Caco-2 (cell line): ENCODE measurements at regions not wholly inside any gene's neighbourhood (a gene's known extent, or its start where the extent isn't known, plus 50 kb on each side); places are given as distances from the start of the nearest gene placed in this dataset.

Experiments
- BruUV-seq: library from RNA; stranded (reverse); fragments of 400-500 nt; replicated peaks from 2 replicates; lab custom pipeline; 2021; lab: Mats Ljungman, UMichigan
- CTCF ChIA-PET: fragments of 300-600 bp; sonication (Branson Sonifier 250); formaldehyde crosslinking; loops from one replicate; lab custom pipeline; 2022; ENCODE audit warnings: antibody characterized with exemption; lab: Charles Lee
- POLR2A ChIA-PET: fragments of 300-600 bp; sonication (Branson Sonifier 250); formaldehyde crosslinking; loops from one replicate; lab custom pipeline; 2022; ENCODE audit warnings: antibody characterized with exemption; lab: Charles Lee
- DNase-seq, 2 experiments: peaks; one replicate each; pipeline versions ENCODE4 v3.0.0 to v3.0.0-alpha.2; 2020 to 2022
- H3K27me3 ChIP-seq: replicated peaks from 2 replicates; pipeline ENCODE4 v1.6.0; 2011; ENCODE audit warnings: low read length; ENCODE audit not compliant: control insufficient read depth, insufficient read depth
- H3K36me3 ChIP-seq: 2 replicates; pipeline ENCODE4 v1.5.1; 2011; ENCODE audit warnings: low read length; ENCODE audit not compliant: control insufficient read depth, insufficient read depth
- H3K4me1 ChIP-seq: fragments of 250-450 bp; sonication (Bioruptor Pico); 2 replicates; pipeline ENCODE4 v1.5.1; 2020; ENCODE audit warnings: mild to moderate bottlenecking
- H3K4me3 ChIP-seq: 2 replicates; pipeline ENCODE4 v1.5.1; 2011; ENCODE audit warnings: low read depth, mild to moderate bottlenecking, control low read depth, low read length
- H3K9me3 ChIP-seq: fragments of 250-450 bp; sonication (Bioruptor Pico); 2 replicates; pipeline ENCODE4 v1.5.1; 2020; ENCODE audit warnings: mild to moderate bottlenecking, moderate library complexity
- H3K27ac Mint-ChIP-seq: one replicate; pipeline ENCODE4 v1.8.0; 2022; ENCODE audit warnings: mixed read lengths; ENCODE audit not compliant: unreplicated experiment
- H3K27me3 Mint-ChIP-seq: one replicate; pipeline ENCODE4 v1.8.0; 2022; ENCODE audit warnings: mixed read lengths; ENCODE audit not compliant: insufficient read depth, unreplicated experiment
- H3K36me3 Mint-ChIP-seq: one replicate; pipeline ENCODE4 v1.8.0; 2022; ENCODE audit warnings: mild to moderate bottlenecking, mixed read lengths; ENCODE audit not compliant: insufficient read depth, unreplicated experiment
- H3K4me1 Mint-ChIP-seq: one replicate; pipeline ENCODE4 v1.8.0; 2022; ENCODE audit warnings: low read depth, mixed read lengths; ENCODE audit not compliant: unreplicated experiment
- H3K4me3 Mint-ChIP-seq: one replicate; pipeline ENCODE4 v1.8.0; 2022; ENCODE audit warnings: mild to moderate bottlenecking, moderate library complexity, mixed read lengths; ENCODE audit not compliant: unreplicated experiment
- H3K9me3 Mint-ChIP-seq: one replicate; pipeline ENCODE4 v1.8.0; 2022; ENCODE audit warnings: mixed read lengths; ENCODE audit not compliant: unreplicated experiment
- intact Hi-C: fragments of 100-400 bp; cut with micrococcal nuclease; formaldehyde crosslinking; loops from one replicate; pipeline ENCODE4 v1.10.0; 2022; ENCODE audit not compliant: unreplicated experiment
- TF ChIP-seq, protein P1 (sequence below), 2 experiments: fragments of 200-600 bp in 1 of 2; IDR thresholded peaks; 1 replicate in 1 of 2; 2 replicates in 1 of 2; pipeline versions ENCODE4 v1.5.1 to v1.8.0; 2011 to 2022; ENCODE audit warnings: antibody characterized with exemption in 1 of 2, control low read depth in 1 of 2, inconsistent platforms in 1 of 2, low read depth in 1 of 2, low read length in 1 of 2, mild to moderate bottlenecking in 1 of 2, moderate library complexity in 1 of 2; ENCODE audit not compliant: insufficient read depth in 1 of 2, severe bottlenecking in 1 of 2, unreplicated experiment in 1 of 2

DNA sequence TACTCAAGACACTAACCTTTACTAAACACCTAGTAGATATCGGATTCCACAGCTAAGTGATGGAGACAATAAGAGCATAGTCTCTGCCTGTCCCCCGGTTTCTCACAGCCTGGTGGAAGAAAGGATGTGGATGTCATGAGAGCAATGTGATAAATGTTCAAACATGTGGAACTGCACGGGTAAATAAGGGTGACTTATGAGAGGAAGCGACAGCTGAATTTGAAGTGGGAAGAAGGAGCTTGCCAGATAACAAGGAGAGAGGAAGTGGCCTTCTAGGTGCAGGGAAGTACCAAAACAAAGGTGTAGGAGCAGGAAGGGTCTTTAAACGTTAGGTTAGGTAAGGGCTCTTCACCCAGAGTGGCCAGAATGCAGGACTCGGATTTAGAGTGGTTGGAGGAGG, 178.6 kb upstream of the NRIP1 start:
- Mint-ChIP-seq H3K36me3 (no peaks in the 10 kb centered on the region), H3K9me3 (no peaks in the 10 kb centered on the region), H3K4me1 (peaks cover 10% of the 10 kb centered on the region), H3K4me3 (no peak overlapping the region), H3K27ac (no peak overlapping the region), H3K27me3 (no peaks in the 10 kb centered on the region)
- peaks cover 5% of the 10 kb centered on the region for H3K4me1 ChIP-seq
- TF ChIP-seq, protein P1, sequence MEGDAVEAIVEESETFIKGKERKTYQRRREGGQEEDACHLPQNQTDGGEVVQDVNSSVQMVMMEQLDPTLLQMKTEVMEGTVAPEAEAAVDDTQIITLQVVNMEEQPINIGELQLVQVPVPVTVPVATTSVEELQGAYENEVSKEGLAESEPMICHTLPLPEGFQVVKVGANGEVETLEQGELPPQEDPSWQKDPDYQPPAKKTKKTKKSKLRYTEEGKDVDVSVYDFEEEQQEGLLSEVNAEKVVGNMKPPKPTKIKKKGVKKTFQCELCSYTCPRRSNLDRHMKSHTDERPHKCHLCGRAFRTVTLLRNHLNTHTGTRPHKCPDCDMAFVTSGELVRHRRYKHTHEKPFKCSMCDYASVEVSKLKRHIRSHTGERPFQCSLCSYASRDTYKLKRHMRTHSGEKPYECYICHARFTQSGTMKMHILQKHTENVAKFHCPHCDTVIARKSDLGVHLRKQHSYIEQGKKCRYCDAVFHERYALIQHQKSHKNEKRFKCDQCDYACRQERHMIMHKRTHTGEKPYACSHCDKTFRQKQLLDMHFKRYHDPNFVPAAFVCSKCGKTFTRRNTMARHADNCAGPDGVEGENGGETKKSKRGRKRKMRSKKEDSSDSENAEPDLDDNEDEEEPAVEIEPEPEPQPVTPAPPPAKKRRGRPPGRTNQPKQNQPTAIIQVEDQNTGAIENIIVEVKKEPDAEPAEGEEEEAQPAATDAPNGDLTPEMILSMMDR (IDR thresholded peaks at IDR 0.05; ENCODE audit: insufficient read depth in 1 of 2, low read depth in 1 of 2, low read length in 1 of 2, severe bottlenecking in 1 of 2, unreplicated experiment in 1 of 2) = no peak
- H3K27me3 ChIP-seq = no peaks in the 10 kb centered on the region
- BruUV-seq = no TSS peak
- intact Hi-C loops = no loop called here
- H3K36me3 ChIP-seq = no peaks in the 10 kb centered on the region
- ChIA-PET CTCF (no interaction called here), POLR2A (no interaction called here)
- H3K4me3 ChIP-seq = no peak overlapping the region
- DNase-seq = no peak
- H3K9me3 ChIP-seq = no peaks in the 10 kb centered on the region

DNA sequence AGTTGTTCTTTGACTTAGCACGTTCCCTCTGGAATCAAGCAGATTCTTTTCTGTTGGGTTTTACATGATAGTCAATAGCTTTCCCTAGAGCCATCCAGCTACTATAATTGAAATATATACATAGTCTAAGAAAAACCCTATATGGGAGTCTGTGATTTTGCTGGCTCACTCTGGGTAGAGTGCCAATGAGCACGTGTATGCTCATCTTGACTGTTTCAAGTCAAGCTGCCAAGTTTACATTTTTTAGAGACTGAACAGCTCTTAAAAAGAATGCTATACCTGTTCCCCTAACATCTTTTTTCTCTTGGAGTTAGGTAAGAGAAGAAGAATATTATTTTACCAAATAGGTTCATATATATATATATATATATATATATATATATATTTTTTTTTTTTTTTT, 182.8 kb upstream of the NRIP1 start:
- intact Hi-C loops = no loop called here
- Histone ChIP-seq H3K36me3 (no peaks in the 10 kb centered on the region), H3K9me3 (no peaks in the 10 kb centered on the region), H3K4me3 (no peak overlapping the region), H3K4me1 (no peaks in the 10 kb centered on the region), H3K27me3 (no peaks in the 10 kb centered on the region)
- H3K4me3 Mint-ChIP-seq = no peak overlapping the region
- CTCF ChIA-PET = interaction anchor here (0.6 kb wide), 1 partner anchor 27 kb away, joined by 3 read pairs; no protein-coding TSS in a partner anchor
- POLR2A ChIA-PET = no interaction called here
- no peaks in the 10 kb centered on the region for H3K36me3 Mint-ChIP-seq
- H3K27me3 Mint-ChIP-seq = no peaks in the 10 kb centered on the region
- TF ChIP-seq, protein P1 (IDR thresholded peaks at IDR 0.05; ENCODE audit: insufficient read depth in 1 of 2, low read depth in 1 of 2, low read length in 1 of 2, severe bottlenecking in 1 of 2, unreplicated experiment in 1 of 2) = no peak
- no peak for DNase-seq
- no TSS peak for BruUV-seq
- peaks cover 2% of the 10 kb centered on the region for H3K4me1 Mint-ChIP-seq
- no peaks in the 10 kb centered on the region for H3K9me3 Mint-ChIP-seq
- H3K27ac Mint-ChIP-seq = no peak overlapping the region

DNA sequence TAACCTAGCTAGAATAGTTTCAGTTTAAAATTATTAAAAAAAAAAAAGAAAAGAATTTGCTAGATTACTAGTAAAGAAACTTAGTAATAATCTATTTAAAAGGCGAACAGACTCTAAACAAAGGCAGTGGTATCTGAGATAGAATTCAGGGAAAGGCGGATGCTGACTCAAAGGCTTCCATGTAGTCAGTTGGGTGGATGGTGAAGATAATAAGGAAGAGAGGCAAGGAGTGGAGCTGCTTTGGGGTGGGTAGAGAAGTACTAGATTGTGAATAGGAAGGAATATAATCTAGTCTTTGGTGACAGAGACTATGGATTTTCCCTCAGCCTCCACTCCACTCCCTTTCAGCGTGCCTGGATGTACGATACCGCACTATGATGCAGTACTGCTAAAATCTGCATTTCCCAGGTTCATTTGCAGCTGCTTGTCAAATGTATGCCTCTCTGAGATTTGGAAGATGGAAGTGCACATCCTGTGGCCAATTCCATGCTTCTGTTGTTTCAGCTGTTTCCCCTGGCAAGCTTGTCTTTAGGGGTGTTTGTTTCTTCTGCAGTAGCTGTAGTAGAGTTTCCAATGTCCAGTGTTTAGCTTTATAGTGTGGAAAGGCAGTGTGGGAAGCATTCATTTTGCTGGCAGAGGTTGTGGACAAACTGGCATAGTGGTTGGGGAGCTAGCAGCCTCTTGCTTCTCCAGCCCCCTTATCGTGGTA, 184.6 kb upstream of the NRIP1 start:
- Histone ChIP-seq H3K4me1 (no peaks in the 10 kb centered on the region), H3K4me3 (no peak overlapping the region), H3K9me3 (no peaks in the 10 kb centered on the region), H3K27me3 (no peaks in the 10 kb centered on the region), H3K36me3 (no peaks in the 10 kb centered on the region)
- no peaks in the 10 kb centered on the region for H3K36me3 Mint-ChIP-seq
- no peaks in the 10 kb centered on the region for H3K9me3 Mint-ChIP-seq
- H3K27ac Mint-ChIP-seq = no peak overlapping the region
- H3K4me1 Mint-ChIP-seq = no peaks in the 10 kb centered on the region
- H3K4me3 Mint-ChIP-seq = no peak overlapping the region
- no peak for DNase-seq
- H3K27me3 Mint-ChIP-seq = no peaks in the 10 kb centered on the region
- intact Hi-C loops = no loop called here
- TF ChIP-seq, protein P1 (IDR thresholded peaks at IDR 0.05; ENCODE audit: insufficient read depth in 1 of 2, low read depth in 1 of 2, low read length in 1 of 2, severe bottlenecking in 1 of 2, unreplicated experiment in 1 of 2) = no peak
- ChIA-PET CTCF (no interaction called here), POLR2A (interaction anchor here (0.5 kb wide), 1 partner anchor 10 kb away, joined by 4 read pairs; no protein-coding TSS in a partner anchor)
- no TSS peak for BruUV-seq
